ENCODE measurements at regions not wholly inside any gene's neighbourhood (a gene's known extent, or its start where the extent isn't known, plus 50 kb on each side); places are given as distances from the start of the nearest gene placed in this dataset.

- TF ChIP-seq ZNF281 (CRISPR knock-in tag; IDR thresholded peaks at IDR 0.05) (no peak), STAT6 (CRISPR knock-in tag; conservative IDR thresholded peaks at IDR 0.05; ENCODE audit: low read depth) (no peak), MLX (CRISPR knock-in tag; IDR thresholded peaks at IDR 0.05) (no peak), PRRX2 (CRISPR knock-in tag; IDR thresholded peaks at IDR 0.05) (no peak), ZNF532 (CRISPR knock-in tag; IDR thresholded peaks at IDR 0.05; ENCODE audit: borderline replicate concordance) (no peak), ZMAT4 (CRISPR knock-in tag; IDR thresholded peaks at IDR 0.05) (no peak), ZNF671 (CRISPR knock-in tag; IDR thresholded peaks at IDR 0.05) (no peak), MXD4 (CRISPR knock-in tag; IDR thresholded peaks at IDR 0.05; ENCODE audit: borderline replicate concordance) (no peak), ERG (CRISPR knock-in tag; IDR thresholded peaks at IDR 0.05) (no peak)
These were observed 60.7 kb upstream of the GATA6 start (continued) for GRCh38 chr18:22108674-22109073.

GRCh38 chr18:22109535-22109934, 59.9 kb upstream of the GATA6 start:
- no peak for ATAC-seq
- TF ChIP-seq FOXP4 (CRISPR knock-in tag; IDR thresholded peaks at IDR 0.05) (no peak), ZNF317 (CRISPR knock-in tag; IDR thresholded peaks at IDR 0.05; ENCODE audit: borderline replicate concordance, low read depth) (no peak), CBFB (CRISPR knock-in tag; IDR thresholded peaks at IDR 0.05; ENCODE audit: low read depth) (no peak), SP1 (CRISPR knock-in tag; conservative IDR thresholded peaks at IDR 0.05) (no peak), ARID4B (CRISPR knock-in tag; IDR thresholded peaks at IDR 0.05; ENCODE audit: borderline replicate concordance) (no peak), USF1 (CRISPR knock-in tag; IDR thresholded peaks at IDR 0.05) (no peak), CREM (CRISPR knock-in tag; IDR thresholded peaks at IDR 0.05) (no peak)

More at GRCh38 chr18:22109535-22109934, 59.9 kb upstream of the GATA6 start:
- Mint-ChIP-seq H3K36me3 (no peaks in the 10 kb centered on the region), H3K27me3 (ENCODE audit: low read depth) (peaks cover 6% of the 10 kb centered on the region), H3K27ac (no peak overlapping the region), H3K9me3 (no peaks in the 10 kb centered on the region), H3K4me3 (no peak overlapping the region), H3K4me1 (peaks cover 12% of the 10 kb centered on the region)
- POLR2A ChIA-PET, result no interaction called here
- CTCF ChIA-PET, result interaction anchor here (0.8 to 2.7 kb wide), 3 partner anchors 18 to 269 kb away, joined by 3 to 18 read pairs (median 4); no protein-coding TSS in a partner anchor
- no peak for DNase-seq (ENCODE audit: low spot score)
